WTC11 (cell line): ENCODE measurements at regions not wholly inside any gene's neighbourhood (a gene's known extent, or its start where the extent isn't known, plus 50 kb on each side); places are given as distances from the start of the nearest gene placed in this dataset.

Experiments
- ATAC-seq: fragments of 200-7000 bp; cut with Tn5 transposase; 2 replicates; pipeline ENCODE4 v1.10.0; 2021; ENCODE audit warnings: mild to moderate bottlenecking, moderate library complexity
- CTCF ChIA-PET: fragments of 300-600 bp; sonication (Branson Sonifier 250); formaldehyde crosslinking; loops from one replicate; lab custom pipeline; 2021; ENCODE audit warnings: antibody characterized with exemption; lab: Charles Lee
- POLR2A ChIA-PET: fragments of 350-600 bp; sonication (Branson Sonifier 250); formaldehyde crosslinking; loops from one replicate; lab custom pipeline; 2021; ENCODE audit warnings: antibody characterized with exemption; lab: Charles Lee
- DNase-seq: peaks from one replicate; pipeline ENCODE4 v3.0.0; 2021; ENCODE audit warnings: low spot score
- H3K27ac Mint-ChIP-seq: 2 replicates; pipeline ENCODE4 v1.8.0; 2021; ENCODE audit warnings: mixed read lengths
- H3K27me3 Mint-ChIP-seq: 2 replicates; pipeline ENCODE4 v1.8.0; 2021; ENCODE audit warnings: low read depth, mild to moderate bottlenecking, moderate library complexity, mixed read lengths
- H3K36me3 Mint-ChIP-seq: 2 replicates; pipeline ENCODE4 v1.8.0; 2021; ENCODE audit warnings: mixed read lengths
- H3K4me1 Mint-ChIP-seq: 2 replicates; pipeline ENCODE4 v1.8.0; 2022; ENCODE audit warnings: mixed read lengths
- H3K4me3 Mint-ChIP-seq: 2 replicates; pipeline ENCODE4 v1.8.0; 2021; ENCODE audit warnings: mild to moderate bottlenecking, moderate library complexity, mixed read lengths
- H3K9me3 Mint-ChIP-seq: 2 replicates; pipeline ENCODE4 v1.8.0; 2021; ENCODE audit warnings: mixed read lengths
- CTCF ChIP-seq: fragments of 200-600 bp; IDR thresholded peaks from 2 replicates; pipeline ENCODE4 v1.8.0; 2022; ENCODE audit warnings: antibody characterized with exemption
- E2F4 ChIP-seq: sonication (generic); formaldehyde crosslinking; IDR thresholded peaks from 2 replicates; pipeline ENCODE4 v1.8.1; 2022; ENCODE audit warnings: low read depth, mild to moderate bottlenecking, moderate library complexity, missing genetic modification reagents, borderline replicate concordance
- ELF4 ChIP-seq: sonication (generic); formaldehyde crosslinking; IDR thresholded peaks from 2 replicates; pipeline ENCODE4 v1.8.1; 2022; ENCODE audit warnings: low read depth, mild to moderate bottlenecking, moderate library complexity, missing genetic modification reagents
- FOXJ3 ChIP-seq: sonication (generic); formaldehyde crosslinking; IDR thresholded peaks from 2 replicates; pipeline ENCODE4 v1.9.0; 2021; ENCODE audit warnings: missing genetic modification reagents, mild to moderate bottlenecking, borderline replicate concordance
- FOXK1 ChIP-seq: sonication (generic); formaldehyde crosslinking; IDR thresholded peaks from 2 replicates; pipeline ENCODE4 v1.8.0; 2022; ENCODE audit warnings: mild to moderate bottlenecking, moderate library complexity, missing genetic modification reagents
- GTF2I ChIP-seq: fragments of 250-450 bp; sonication (Bioruptor Pico); conservative IDR thresholded peaks from 2 replicates; pipeline ENCODE4 v1.4.0; 2021; ENCODE audit warnings: mild to moderate bottlenecking
- HMGA2 ChIP-seq: fragments of 250-450 bp; sonication (Bioruptor Pico); IDR thresholded peaks from 2 replicates; pipeline ENCODE4 v1.4.0; 2021; ENCODE audit warnings: mild to moderate bottlenecking, moderate library complexity
- NFATC4 ChIP-seq: fragments of 250-450 bp; sonication (Bioruptor Pico); IDR thresholded peaks from 2 replicates; pipeline ENCODE4 v1.9.0; 2021; ENCODE audit warnings: mild to moderate bottlenecking
- NFE2L1 ChIP-seq: sonication (generic); formaldehyde crosslinking; IDR thresholded peaks from 2 replicates; pipeline ENCODE4 v1.8.1; 2023; ENCODE audit warnings: missing genetic modification reagents
- NFYB ChIP-seq: sonication (generic); formaldehyde crosslinking; conservative IDR thresholded peaks from 2 replicates; pipeline ENCODE4 v1.8.0; 2022; ENCODE audit warnings: low read depth, missing genetic modification reagents
- NR2C2 ChIP-seq: sonication (generic); formaldehyde crosslinking; IDR thresholded peaks from 2 replicates; pipeline ENCODE4 v1.8.0; 2022; ENCODE audit warnings: mild to moderate bottlenecking, missing genetic modification reagents
- PRRX2 ChIP-seq: fragments of 250-450 bp; sonication (Bioruptor Pico); IDR thresholded peaks from 2 replicates; pipeline ENCODE4 v1.8.0; 2021; ENCODE audit warnings: mild to moderate bottlenecking
- SMAD3 ChIP-seq: sonication (generic); formaldehyde crosslinking; IDR thresholded peaks from 2 replicates; pipeline ENCODE4 v1.8.0; 2022; ENCODE audit warnings: missing genetic modification reagents, mild to moderate bottlenecking, borderline replicate concordance
- TCF7 ChIP-seq: sonication (generic); formaldehyde crosslinking; IDR thresholded peaks from 2 replicates; pipeline ENCODE4 v1.8.0; 2022; ENCODE audit warnings: mild to moderate bottlenecking, low read depth, missing genetic modification reagents, moderate library complexity
- TEAD4 ChIP-seq: sonication (generic); formaldehyde crosslinking; IDR thresholded peaks from 2 replicates; pipeline ENCODE4 v1.8.0; 2022; ENCODE audit warnings: mild to moderate bottlenecking, missing genetic modification reagents
- ZNF121 ChIP-seq: sonication (generic); formaldehyde crosslinking; IDR thresholded peaks from 2 replicates; pipeline ENCODE4 v1.8.0; 2023; ENCODE audit warnings: missing genetic modification reagents
- TF ChIP-seq, protein P1 (sequence below): sonication (generic); formaldehyde crosslinking; IDR thresholded peaks from 2 replicates; pipeline ENCODE4 v1.8.0; 2022; ENCODE audit warnings: mild to moderate bottlenecking, missing genetic modification reagents
- TF ChIP-seq, protein P2 (sequence below): fragments of 250-450 bp; sonication (Bioruptor Pico); IDR thresholded peaks from 2 replicates; pipeline ENCODE4 v1.9.0; 2021; ENCODE audit warnings: mild to moderate bottlenecking, borderline replicate concordance
- TF ChIP-seq, protein P3 (sequence below): fragments of 250-450 bp; sonication (Bioruptor Pico); conservative IDR thresholded peaks from 2 replicates; pipeline ENCODE4 v1.9.0; 2021; ENCODE audit warnings: mild to moderate bottlenecking

DNA sequence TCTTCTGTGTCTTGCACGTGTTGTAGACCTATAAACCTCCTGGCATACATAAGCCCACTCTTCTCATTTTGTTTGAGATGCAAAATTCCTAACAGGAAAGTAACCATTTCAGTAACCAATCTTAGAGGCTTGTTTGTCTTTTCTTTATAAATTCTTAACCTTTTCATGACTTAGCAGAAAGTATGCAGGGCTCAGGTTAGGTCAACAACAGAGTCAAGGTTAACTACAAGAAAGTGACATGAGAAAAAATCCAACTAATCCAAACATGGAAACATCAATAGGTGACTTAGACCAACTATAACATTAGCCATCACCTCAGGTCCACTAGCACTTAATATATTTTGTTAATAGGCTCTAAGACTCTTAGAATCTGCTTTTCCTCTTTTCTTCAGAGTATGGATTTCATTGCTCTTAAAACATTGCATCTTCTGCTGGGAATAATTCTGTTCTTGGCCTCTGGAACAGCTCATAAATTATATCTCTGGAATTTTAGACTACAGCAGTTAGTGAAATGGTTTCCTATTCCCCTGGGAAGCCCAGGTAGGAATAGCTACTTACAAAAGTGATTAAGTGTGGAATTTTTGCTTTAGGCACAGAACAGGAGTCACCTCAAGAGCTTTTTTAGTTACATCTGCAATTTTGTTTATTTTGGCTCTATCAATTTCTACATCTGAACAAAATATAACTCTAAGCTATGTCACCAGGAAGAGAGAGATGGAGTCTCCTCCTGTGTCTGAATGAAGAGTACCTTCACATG, 155.3 kb upstream of the ANKRD55 start:
- no peaks in the 10 kb centered on the region for H3K27me3 Mint-ChIP-seq
- H3K27ac Mint-ChIP-seq = no peak overlapping the region
- H3K4me1 Mint-ChIP-seq = no peaks in the 10 kb centered on the region
- ATAC-seq = no peak
- POLR2A ChIA-PET = no interaction called here
- TF ChIP-seq FOXK1 (CRISPR knock-in tag) = no peak
- TF ChIP-seq NFYB (CRISPR knock-in tag) = no peak
- TF ChIP-seq ELF4 (CRISPR knock-in tag) = no peak
- no peak for TF ChIP-seq SMAD3 (CRISPR knock-in tag)
- TF ChIP-seq, protein P1, sequence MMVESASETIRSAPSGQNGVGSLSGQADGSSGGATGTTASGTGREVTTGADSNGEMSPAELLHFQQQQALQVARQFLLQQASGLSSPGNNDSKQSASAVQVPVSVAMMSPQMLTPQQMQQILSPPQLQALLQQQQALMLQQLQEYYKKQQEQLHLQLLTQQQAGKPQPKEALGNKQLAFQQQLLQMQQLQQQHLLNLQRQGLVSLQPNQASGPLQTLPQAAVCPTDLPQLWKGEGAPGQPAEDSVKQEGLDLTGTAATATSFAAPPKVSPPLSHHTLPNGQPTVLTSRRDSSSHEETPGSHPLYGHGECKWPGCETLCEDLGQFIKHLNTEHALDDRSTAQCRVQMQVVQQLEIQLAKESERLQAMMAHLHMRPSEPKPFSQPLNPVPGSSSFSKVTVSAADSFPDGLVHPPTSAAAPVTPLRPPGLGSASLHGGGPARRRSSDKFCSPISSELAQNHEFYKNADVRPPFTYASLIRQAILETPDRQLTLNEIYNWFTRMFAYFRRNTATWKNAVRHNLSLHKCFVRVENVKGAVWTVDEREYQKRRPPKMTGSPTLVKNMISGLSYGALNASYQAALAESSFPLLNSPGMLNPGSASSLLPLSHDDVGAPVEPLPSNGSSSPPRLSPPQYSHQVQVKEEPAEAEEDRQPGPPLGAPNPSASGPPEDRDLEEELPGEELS (CRISPR knock-in tag) = no peak
- TF ChIP-seq, protein P2, sequence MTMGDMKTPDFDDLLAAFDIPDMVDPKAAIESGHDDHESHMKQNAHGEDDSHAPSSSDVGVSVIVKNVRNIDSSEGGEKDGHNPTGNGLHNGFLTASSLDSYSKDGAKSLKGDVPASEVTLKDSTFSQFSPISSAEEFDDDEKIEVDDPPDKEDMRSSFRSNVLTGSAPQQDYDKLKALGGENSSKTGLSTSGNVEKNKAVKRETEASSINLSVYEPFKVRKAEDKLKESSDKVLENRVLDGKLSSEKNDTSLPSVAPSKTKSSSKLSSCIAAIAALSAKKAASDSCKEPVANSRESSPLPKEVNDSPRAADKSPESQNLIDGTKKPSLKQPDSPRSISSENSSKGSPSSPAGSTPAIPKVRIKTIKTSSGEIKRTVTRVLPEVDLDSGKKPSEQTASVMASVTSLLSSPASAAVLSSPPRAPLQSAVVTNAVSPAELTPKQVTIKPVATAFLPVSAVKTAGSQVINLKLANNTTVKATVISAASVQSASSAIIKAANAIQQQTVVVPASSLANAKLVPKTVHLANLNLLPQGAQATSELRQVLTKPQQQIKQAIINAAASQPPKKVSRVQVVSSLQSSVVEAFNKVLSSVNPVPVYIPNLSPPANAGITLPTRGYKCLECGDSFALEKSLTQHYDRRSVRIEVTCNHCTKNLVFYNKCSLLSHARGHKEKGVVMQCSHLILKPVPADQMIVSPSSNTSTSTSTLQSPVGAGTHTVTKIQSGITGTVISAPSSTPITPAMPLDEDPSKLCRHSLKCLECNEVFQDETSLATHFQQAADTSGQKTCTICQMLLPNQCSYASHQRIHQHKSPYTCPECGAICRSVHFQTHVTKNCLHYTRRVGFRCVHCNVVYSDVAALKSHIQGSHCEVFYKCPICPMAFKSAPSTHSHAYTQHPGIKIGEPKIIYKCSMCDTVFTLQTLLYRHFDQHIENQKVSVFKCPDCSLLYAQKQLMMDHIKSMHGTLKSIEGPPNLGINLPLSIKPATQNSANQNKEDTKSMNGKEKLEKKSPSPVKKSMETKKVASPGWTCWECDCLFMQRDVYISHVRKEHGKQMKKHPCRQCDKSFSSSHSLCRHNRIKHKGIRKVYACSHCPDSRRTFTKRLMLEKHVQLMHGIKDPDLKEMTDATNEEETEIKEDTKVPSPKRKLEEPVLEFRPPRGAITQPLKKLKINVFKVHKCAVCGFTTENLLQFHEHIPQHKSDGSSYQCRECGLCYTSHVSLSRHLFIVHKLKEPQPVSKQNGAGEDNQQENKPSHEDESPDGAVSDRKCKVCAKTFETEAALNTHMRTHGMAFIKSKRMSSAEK = no peak
- TF ChIP-seq, protein P3, sequence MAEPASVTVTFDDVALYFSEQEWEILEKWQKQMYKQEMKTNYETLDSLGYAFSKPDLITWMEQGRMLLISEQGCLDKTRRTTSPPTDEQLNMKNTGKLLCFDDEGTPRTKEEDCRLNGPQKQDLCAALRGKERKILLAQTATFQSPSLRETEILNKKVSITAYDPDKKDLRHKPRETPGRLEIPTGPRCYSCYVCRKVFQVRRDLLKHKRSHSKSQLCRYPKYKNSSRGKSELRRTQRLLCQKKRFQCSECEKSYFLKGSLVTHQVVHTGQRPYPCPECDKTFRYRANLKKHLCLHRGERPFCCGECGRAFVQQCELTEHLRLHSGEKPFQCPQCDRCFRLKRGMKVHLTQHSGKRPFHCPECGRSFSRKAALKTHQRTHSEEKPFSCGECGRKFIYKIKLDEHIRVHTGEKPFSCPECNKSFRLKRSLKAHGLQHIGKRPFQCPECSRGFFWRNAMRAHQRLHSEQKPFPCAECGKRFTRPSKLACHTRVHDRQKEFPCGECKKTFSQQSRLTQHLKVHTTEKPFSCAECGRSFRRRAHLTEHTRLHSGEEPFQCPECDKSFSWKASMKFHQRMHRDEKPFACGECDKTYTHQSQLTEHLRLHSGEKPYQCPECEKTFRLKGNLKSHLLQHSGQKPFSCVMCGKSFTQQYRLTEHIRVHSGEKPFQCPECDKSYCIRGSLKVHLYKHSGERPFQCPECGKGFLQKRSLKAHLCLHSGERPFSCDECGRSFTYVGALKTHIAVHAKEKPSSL (CRISPR knock-in tag) = no peak
- TF ChIP-seq ZNF121 (CRISPR knock-in tag) = no peak
- no peak for TF ChIP-seq GTF2I (CRISPR knock-in tag)
- TF ChIP-seq, all 79 proteins: peak for 0
- H3K9me3 Mint-ChIP-seq = peaks cover 19% of the 10 kb centered on the region
- DNase-seq = no peak
- H3K36me3 Mint-ChIP-seq = no peaks in the 10 kb centered on the region
- CTCF ChIA-PET = no interaction called here
- H3K4me3 Mint-ChIP-seq = no peak overlapping the region

DNA sequence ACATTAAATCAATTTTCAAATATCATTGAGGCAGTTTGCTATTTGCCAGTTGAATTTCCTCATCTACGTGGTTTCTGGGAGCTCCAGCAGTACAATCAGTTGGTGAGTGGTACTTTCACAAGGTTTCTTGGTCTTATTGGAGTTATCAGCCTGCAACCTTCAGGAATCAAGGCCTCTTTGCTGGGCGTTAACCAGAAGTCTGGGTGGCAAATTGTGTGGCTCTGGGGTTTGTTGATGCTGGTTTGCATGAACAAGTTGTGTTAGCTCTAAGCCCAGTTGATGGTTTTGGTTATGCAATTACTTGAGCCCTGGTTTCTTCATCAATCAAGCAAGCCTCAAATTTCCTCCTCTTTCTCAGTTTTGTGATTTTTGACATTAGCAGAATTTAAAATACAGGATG, 152.9 kb upstream of the ANKRD55 start:
- CTCF ChIA-PET = no interaction called here
- TF ChIP-seq TEAD4 = no peak
- no peak for TF ChIP-seq NFYB (CRISPR knock-in tag)
- TF ChIP-seq TCF7 = no peak
- no peak for TF ChIP-seq FOXJ3 (CRISPR knock-in tag)
- TF ChIP-seq HMGA2 (CRISPR knock-in tag) = no peak
- no peak for TF ChIP-seq NR2C2
- no peak for TF ChIP-seq CTCF
- TF ChIP-seq NFATC4 = no peak
- TF ChIP-seq NFE2L1 (CRISPR knock-in tag) = no peak
- TF ChIP-seq, protein P1 (CRISPR knock-in tag) = no peak
- no peak for TF ChIP-seq E2F4 (CRISPR knock-in tag)
- TF ChIP-seq PRRX2 = no peak

More for the DNA sequence above, 152.9 kb upstream of the ANKRD55 start:
- H3K27me3 Mint-ChIP-seq = no peaks in the 10 kb centered on the region
- ATAC-seq (no peak), DNase-seq (no peak)
- H3K9me3 Mint-ChIP-seq = no peaks in the 10 kb centered on the region
- no peaks in the 10 kb centered on the region for H3K36me3 Mint-ChIP-seq
- H3K4me3 Mint-ChIP-seq = no peak overlapping the region
- peaks cover 6% of the 10 kb centered on the region for H3K4me1 Mint-ChIP-seq
- H3K27ac Mint-ChIP-seq = no peak overlapping the region
- POLR2A ChIA-PET = no interaction called here
